Omental fat pad (tissue), 3 donors: ENCODE measurements at regions not wholly inside any gene's neighbourhood (a gene's known extent, or its start where the extent isn't known, plus 50 kb on each side); places are given as distances from the start of the nearest gene placed in this dataset.

ENCODE experiments used
- ATAC-seq: fragments of 150-250 bp; one replicate; pipeline ENCODE4 v1.9.1; 2016; ENCODE audit warnings: mild to moderate bottlenecking, moderate library complexity; ENCODE audit not compliant: low FRiP score
- DNase-seq: peaks from one replicate; pipeline ENCODE4 v3.0.0-alpha.2; 2019; ENCODE audit warnings: low spot score
- TF ChIP-seq, protein P1 (sequence below), 3 donors: fragments of 450-650 bp; IDR thresholded peaks; one replicate each; pipeline ENCODE4 v1.5.1; 2016 to 2017; ENCODE audit warnings: antibody characterized with exemption in 3 of 3, mild to moderate bottlenecking in 3 of 3, moderate library complexity in 2 of 3

DNA sequence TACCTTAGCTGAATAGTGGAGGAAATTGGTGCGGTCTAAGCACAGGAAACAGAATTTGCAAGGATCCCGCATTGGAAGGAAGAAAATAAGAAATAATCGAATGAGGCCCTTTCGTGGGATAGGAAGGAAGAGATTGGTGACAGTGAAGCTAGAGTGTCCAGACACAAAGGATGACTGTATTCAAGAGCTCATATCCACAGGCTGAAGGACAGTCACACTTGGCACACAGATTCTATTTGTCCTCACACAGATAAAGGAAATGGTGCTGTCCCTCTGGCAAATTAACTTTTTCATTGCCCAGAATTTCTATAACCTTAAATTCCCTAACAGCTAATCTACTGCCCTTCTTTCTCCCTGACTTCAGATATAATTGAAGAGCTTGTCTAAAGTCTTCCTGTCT, 2188.9 kb upstream of the TENM3 start:
- no peak for DNase-seq
- no peak for ATAC-seq
- TF ChIP-seq, protein P1, sequence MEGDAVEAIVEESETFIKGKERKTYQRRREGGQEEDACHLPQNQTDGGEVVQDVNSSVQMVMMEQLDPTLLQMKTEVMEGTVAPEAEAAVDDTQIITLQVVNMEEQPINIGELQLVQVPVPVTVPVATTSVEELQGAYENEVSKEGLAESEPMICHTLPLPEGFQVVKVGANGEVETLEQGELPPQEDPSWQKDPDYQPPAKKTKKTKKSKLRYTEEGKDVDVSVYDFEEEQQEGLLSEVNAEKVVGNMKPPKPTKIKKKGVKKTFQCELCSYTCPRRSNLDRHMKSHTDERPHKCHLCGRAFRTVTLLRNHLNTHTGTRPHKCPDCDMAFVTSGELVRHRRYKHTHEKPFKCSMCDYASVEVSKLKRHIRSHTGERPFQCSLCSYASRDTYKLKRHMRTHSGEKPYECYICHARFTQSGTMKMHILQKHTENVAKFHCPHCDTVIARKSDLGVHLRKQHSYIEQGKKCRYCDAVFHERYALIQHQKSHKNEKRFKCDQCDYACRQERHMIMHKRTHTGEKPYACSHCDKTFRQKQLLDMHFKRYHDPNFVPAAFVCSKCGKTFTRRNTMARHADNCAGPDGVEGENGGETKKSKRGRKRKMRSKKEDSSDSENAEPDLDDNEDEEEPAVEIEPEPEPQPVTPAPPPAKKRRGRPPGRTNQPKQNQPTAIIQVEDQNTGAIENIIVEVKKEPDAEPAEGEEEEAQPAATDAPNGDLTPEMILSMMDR (IDR thresholded peaks at IDR 0.05) = no peak

DNA sequence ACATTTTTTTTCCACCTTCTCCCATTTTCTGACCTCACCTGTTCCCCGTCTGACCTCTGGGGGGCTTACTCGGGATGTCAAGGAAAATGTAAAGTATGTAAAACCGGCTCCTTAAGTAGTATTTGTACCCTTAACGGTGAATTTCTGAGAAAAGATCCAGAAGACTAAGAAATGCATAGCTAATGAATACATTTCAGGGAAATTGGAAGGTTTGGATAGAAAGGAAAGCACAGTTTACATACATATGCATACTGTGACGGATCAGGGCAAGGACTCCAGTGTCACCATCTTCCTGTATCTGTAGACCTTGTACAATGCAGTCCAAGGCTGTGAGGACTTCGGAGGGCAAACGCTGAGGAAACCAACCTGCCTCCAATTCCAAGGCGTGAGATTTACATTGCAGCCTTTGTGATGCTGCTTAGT, 2185.9 kb upstream of the TENM3 start:
- DNase-seq (no peak), ATAC-seq (no peak)
- TF ChIP-seq, protein P1 (IDR thresholded peaks at IDR 0.05) = no peak

DNA sequence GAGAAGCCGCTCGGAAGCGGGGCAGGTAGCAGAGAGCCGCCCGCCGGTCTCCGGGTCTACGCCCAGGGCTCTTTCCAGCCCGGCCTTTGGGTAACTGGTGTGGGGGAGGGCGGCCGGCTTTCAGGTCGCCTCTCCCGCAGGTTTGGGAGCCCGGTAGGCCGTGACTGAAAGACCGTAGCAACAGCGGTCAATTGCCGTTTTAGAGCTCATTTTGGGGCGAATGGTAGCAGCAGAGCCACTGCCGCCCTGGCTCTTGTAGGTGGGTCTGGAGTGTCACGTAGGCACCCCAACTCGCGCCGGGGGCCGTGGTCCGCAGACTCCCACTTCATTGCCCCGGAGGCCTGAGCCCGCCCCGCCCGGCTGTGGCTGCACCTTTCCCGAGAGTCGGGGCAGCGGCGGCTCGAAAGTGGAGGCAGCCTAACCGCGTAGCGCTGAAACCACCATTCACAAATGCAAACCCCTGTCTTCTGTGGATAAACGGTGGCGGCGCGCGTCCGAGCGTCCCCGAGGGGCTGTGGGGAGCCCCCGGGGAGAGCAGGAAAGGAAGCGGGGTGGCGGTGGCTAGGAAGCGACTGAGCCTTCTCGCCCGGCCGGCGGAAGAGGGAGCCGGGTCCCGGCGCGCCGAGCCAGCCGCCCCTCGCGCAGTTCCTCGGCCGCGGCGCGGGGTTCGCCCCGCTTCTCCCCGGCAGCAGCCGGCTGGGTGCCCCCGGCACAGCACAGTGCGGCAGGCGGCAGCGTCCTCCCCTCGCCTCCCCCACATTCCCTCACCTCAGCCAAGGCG, 2185.1 kb upstream of the TENM3 start:
- TF ChIP-seq, protein P1 (IDR thresholded peaks at IDR 0.05) = no peak
- ATAC-seq = peak; percentile 22
- DNase-seq = no peak

DNA sequence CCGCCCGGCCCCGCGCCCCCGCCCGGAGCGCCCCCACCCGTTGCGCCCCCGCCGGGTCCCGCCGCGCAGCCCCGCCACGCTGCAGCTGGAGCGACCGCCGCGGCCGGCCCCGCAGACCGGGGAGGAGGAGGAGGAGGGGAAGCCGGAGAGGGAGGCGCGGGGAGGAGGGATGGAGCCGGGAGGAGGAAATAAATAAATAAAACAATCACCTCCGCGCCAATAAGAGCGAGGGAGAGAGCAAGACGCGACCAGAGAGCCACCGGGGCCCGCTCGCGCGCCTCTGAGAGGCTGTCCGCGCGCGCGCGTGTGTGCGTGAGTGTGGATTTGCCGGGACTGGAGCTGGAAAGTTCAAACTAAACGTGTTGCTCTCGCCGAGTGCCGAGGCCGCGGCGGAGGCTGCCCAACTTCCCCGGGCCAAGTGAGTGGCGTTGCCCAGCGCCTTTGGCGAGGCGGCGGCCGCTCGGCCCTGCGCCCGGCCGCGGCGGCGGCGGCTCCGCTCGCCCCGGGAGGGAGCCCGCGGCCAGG, 2184.4 kb upstream of the TENM3 start:
- DNase-seq (no peak), ATAC-seq (peak; percentile 61)
- TF ChIP-seq, protein P1 (IDR thresholded peaks at IDR 0.05) = no peak

DNA sequence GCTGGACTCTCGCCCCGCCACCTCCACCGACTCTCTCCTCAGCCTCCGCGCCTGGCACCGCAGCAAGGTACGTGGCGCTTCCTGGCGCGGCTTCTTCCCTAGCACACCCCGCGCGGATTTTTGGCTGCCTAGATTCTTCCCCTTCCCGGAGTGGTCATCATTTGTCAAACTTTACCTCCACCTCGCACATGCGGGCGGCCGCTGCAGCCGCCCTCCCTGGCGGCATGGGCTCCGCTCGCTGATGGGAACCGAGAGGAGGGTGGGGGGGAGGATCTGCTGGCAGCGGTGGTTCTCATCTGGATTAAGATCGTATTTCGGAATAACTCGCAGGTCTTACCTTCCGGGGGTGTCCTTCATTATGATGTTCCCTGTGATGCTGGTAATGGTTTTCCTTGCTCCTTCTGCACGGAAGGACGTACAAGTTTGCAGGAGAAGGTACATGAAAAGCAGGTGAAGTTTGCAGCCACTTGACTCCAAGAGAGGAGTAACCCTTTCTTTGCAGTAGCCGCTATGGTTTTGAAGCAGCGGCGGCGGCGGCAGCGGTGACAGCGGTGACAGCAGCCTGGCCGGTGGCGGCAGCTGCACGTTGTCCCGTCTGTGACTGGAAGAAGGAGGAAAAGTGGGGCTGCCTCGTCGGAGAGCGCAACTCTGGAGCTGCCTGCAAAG, 2183.9 kb upstream of the TENM3 start:
- no peak for DNase-seq
- TF ChIP-seq, protein P1 (IDR thresholded peaks at IDR 0.05) = no peak
- peak; percentile 41 for ATAC-seq

DNA sequence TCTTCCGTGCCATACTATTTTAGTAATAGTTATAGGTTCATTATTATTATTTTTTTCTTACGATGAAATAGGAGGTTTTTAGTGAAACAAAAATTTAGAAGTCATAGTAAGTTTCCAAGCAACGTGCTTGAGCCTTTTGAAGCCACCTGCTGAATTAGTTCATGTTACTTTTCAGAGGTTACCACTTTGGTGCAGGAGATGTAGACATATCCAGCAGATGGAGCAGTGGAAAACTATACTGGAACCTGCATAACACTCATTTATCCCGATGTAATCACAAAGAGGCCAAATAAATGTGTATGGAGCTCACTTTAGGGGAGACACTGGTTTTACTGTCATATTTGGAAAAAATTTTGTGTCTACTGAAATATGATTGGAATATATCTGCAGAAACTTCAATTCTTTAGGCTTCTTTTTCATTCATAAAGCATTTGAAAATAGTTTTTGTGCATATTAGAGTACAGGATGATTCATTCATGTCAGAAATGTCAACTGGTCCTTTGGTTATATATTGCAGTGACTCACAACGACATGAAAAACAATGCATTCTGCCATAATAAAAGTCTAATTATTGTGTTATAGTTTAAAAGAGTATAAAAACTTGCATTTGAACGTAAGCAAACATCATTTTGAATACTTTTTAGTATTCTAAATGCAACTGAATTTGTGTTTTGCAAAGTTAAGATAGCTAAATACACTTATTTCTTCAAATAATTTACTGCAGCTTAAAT, 2182.9 kb upstream of the TENM3 start:
- DNase-seq (no peak), ATAC-seq (no peak)
- TF ChIP-seq, protein P1 (IDR thresholded peaks at IDR 0.05) = no peak
